ENCODE measurements at regions not wholly inside any gene's neighbourhood (a gene's known extent, or its start where the extent isn't known, plus 50 kb on each side); places are given as distances from the start of the nearest gene placed in this dataset.

DNA sequence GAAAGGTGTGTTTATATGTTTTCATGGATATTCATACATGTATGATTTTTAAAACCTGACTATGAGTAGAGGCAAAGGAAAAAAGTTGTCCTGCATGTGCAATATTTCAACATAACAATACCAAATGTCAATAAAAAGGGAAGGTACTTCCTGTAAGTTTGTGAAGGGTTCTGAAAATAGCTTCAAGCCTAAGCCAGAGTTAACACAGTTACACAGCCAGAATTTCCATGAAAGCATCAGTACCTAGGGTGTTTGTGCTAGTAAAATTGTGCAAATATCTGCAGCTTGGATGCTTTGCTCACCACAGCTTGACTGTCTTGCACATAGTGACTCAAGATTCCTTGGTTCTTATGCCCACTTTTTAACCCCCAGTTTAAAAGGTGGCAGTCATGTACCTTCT lies 193.1 kb upstream of the FAR2 start:
- TF ChIP-seq POLR2AphosphoS5 (IDR thresholded peaks at IDR 0.05; ENCODE audit: low read length) = no peak
- no peak for TF ChIP-seq MYB (IDR thresholded peaks at IDR 0.05; ENCODE audit: borderline replicate concordance, low read depth, low read length)
- TF ChIP-seq EP300 (IDR thresholded peaks at IDR 0.05; ENCODE audit: borderline replicate concordance in 1 of 2, control insufficient read depth in 1 of 2, low read depth in 2 of 2, low read length in 2 of 2) = no peak
- TF ChIP-seq POLR2A (IDR thresholded peaks at IDR 0.05; ENCODE audit: low read depth, low read length) = no peak
- no peak for TF ChIP-seq NFXL1 (IDR thresholded peaks at IDR 0.05; ENCODE audit: borderline replicate concordance)
- TF ChIP-seq SP1 (IDR thresholded peaks at IDR 0.05; ENCODE audit: low read depth, low read length) = no peak
- no peak for TF ChIP-seq BMI1 (IDR thresholded peaks at IDR 0.05; ENCODE audit: borderline replicate concordance)
- no peak for TF ChIP-seq BRCA1 (IDR thresholded peaks at IDR 0.05; ENCODE audit: low read depth, low read length)
- TF ChIP-seq, protein P1, sequence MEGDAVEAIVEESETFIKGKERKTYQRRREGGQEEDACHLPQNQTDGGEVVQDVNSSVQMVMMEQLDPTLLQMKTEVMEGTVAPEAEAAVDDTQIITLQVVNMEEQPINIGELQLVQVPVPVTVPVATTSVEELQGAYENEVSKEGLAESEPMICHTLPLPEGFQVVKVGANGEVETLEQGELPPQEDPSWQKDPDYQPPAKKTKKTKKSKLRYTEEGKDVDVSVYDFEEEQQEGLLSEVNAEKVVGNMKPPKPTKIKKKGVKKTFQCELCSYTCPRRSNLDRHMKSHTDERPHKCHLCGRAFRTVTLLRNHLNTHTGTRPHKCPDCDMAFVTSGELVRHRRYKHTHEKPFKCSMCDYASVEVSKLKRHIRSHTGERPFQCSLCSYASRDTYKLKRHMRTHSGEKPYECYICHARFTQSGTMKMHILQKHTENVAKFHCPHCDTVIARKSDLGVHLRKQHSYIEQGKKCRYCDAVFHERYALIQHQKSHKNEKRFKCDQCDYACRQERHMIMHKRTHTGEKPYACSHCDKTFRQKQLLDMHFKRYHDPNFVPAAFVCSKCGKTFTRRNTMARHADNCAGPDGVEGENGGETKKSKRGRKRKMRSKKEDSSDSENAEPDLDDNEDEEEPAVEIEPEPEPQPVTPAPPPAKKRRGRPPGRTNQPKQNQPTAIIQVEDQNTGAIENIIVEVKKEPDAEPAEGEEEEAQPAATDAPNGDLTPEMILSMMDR (IDR thresholded peaks at IDR 0.05 in 2 of 3, conservative IDR thresholded peaks at IDR 0.05 in 1 of 3; ENCODE audit: control insufficient read depth in 2 of 3, extremely low read depth in 1 of 3, insufficient read depth in 1 of 3, low read depth in 3 of 3, low read length in 3 of 3) = no peak
- TF ChIP-seq MXI1 (IDR thresholded peaks at IDR 0.05; ENCODE audit: low read depth, low read length) = no peak
- no peak for TF ChIP-seq ZBED1 (IDR thresholded peaks at IDR 0.05; ENCODE audit: borderline replicate concordance)
- TF ChIP-seq YY1 (IDR thresholded peaks at IDR 0.05; ENCODE audit: low read depth, low read length) = no peak
- TF ChIP-seq, protein P2, sequence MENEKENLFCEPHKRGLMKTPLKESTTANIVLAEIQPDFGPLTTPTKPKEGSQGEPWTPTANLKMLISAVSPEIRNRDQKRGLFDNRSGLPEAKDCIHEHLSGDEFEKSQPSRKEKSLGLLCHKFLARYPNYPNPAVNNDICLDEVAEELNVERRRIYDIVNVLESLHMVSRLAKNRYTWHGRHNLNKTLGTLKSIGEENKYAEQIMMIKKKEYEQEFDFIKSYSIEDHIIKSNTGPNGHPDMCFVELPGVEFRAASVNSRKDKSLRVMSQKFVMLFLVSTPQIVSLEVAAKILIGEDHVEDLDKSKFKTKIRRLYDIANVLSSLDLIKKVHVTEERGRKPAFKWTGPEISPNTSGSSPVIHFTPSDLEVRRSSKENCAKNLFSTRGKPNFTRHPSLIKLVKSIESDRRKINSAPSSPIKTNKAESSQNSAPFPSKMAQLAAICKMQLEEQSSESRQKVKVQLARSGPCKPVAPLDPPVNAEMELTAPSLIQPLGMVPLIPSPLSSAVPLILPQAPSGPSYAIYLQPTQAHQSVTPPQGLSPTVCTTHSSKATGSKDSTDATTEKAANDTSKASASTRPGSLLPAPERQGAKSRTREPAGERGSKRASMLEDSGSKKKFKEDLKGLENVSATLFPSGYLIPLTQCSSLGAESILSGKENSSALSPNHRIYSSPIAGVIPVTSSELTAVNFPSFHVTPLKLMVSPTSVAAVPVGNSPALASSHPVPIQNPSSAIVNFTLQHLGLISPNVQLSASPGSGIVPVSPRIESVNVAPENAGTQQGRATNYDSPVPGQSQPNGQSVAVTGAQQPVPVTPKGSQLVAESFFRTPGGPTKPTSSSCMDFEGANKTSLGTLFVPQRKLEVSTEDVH (IDR thresholded peaks at IDR 0.05; ENCODE audit: low read depth, partially characterized antibody) = no peak
- TF ChIP-seq HDAC2 (IDR thresholded peaks at IDR 0.05) = no peak
